OCI-M2 (cell line): ENCODE measurements at regions not wholly inside any gene's neighbourhood (a gene's known extent, or its start where the extent isn't known, plus 50 kb on each side); places are given as distances from the start of the nearest gene placed in this dataset.

Source experiments
- DNase-seq: peaks from one replicate; lab custom pipeline; 2025; ENCODE audit not compliant: unreplicated experiment; lab: John Stamatoyannopoulos, UW

DNA sequence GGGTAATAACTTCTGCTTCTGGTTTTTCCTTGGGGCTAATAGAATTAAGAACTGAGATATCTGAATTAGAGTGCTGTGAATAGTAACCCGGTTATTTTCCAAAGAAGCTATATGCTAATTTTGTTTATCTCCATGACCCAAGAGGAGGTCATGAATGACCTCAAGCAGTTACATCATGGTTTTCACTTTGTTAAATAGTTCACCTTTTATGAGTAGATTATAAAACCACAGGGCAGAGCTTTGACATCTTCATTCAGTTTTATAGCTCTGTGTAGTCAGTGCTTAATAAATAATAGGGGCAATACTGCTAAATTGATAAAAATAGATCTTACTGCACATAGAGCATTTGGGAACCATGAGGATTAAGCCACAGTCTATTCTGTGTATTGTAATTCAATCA lies 462.2 kb downstream of the LRIG3 start:
- no peak for DNase-seq

DNA sequence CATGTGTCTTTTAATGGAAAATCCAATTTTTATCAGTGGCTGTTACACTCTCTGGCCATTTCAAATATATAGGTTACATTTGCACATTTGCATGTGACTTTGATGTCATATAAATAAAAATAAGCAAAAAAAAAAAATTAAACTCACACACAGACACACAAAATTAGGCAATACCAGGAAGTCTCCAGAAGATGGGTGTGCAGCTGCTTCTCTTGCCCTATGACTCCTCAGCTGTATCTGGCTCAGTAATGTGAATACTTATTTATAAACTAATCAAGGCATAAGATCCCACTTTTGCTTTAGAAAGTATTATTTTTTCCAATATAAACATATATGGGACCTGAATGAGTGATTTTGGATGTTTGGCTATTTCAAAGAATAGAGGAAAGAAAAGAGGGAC lies 461.1 kb downstream of the LRIG3 start:
- DNase-seq: no peak

DNA sequence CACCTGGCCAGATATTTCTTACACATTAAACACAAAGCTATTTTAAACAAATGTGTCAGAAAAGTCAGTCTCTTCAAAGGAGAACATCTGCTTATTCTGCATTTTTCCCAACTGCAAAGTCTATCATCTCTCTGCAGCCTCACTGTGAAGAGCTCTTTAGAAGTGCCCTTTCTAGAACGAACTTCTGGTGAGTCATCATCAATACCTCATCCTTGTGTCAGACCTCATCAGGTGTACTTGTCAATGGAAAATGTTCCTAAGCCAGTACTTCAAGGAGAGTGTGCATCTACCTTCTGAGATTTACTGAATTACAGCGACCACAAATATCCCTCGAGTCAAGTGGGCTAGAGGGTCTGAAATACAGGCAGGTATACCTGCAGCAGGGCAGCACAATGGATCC lies 457.3 kb downstream of the LRIG3 start:
- no peak for DNase-seq

DNA sequence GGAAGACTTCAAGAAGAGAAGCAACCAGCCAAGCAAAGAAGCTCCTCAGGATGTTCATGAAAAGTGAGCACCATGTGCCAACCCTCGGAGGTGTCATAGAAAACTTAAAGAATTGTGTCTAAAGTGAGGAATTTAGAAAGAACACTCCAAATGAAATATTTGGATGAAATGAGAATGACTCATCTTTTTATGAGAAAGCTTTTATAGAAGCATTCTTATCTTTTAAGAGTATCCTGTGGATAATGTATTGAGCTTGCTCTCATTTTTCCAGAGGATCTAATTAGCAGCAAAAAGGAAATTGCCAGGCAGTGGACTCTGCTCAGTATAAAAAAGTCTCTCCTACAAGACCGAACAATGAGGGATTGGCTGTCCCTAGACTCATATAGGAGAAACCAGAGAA lies 454.9 kb downstream of the LRIG3 start:
- DNase-seq: no peak

DNA sequence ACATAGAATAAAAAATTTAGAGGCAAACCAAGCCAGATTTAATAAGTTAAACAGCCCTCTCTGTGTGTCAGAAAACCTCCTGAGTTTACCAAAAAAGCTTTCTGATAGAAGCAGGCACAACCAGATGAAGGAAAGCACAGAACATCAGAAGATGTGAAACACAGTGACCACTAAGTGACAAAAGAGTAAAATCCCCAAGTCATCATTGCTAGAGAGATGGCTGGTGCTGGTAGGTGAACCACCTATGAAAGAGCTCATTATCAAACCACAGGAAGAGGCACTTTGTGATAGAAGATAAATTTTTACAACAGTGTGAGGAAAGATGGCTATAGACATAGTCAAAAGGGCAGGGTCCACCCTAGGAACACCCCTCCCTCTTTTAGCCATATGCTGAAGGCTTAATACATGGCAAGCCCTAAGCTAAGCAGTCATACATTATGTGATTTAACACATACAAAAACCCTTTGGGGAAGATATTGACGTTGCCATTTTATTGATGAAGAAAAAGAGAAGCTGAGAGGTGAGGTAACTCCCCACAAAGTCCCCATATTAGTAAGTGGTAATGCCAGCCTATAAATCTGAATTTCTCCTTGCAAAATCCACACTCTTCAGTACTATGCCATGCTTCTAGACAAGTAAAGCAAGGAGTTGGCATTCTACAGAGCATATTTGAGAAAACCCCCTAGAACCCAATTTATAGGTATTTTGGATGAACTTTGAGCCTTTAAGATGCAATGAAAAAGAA lies 449.9 kb downstream of the LRIG3 start:
- DNase-seq: no peak

DNA sequence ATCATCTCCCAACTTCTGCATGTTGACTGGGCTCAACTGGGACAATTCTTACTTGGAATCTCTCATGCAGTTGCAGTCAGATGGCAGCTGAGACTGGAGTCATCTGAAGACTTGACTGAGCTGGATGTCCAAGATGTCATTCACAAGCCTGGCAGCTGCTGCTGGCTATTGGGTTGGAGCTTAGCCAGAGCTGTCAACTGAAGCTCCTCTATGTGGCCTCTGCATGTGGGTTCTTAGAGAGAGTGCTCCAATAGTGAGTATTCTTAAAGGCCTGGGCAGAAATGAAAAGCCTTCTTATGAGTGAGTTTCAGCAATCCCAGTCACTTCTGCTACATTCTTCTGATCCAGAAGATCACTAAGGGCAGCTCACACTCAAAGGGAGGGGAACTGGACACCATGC lies 440.9 kb downstream of the LRIG3 start:
- no peak for DNase-seq

DNA sequence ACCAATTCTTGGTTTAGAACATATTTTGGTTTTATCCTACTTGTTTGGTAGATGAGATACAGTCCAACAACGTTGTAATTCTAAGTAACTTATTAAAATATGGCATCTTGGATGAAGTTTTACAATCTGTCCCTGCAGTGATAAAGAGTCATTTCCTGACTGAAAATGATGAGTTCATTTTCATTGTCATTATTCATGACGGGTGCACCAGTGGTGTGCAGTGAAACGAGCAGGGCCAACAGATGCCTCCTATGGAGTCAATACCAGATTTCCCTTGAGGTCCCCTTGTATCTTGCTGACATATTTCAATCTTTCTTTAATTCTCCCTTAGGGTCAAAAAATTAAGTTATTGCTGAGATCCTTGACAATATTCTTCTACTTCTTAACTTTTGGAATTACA lies 438.5 kb downstream of the LRIG3 start:
- DNase-seq: no peak

DNA sequence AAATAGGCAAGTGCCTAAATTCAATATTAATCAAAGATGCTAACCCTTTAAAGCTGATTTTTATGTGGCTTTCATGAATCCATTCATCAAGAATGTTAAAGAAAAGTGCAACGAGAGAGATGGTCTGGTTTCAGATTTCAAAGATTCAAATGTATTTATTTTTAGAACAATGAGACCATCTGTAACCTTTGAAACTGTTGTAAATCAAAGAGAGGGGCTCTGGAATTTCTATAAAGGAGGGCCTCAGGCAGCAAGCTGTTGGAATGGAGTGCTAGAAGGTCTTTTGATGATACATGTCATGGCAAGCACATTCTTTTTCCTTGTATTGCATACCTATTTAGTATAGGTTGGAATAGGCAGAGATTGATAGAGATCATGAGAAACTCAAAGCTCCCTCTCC lies 433.0 kb downstream of the LRIG3 start:
- no peak for DNase-seq

DNA sequence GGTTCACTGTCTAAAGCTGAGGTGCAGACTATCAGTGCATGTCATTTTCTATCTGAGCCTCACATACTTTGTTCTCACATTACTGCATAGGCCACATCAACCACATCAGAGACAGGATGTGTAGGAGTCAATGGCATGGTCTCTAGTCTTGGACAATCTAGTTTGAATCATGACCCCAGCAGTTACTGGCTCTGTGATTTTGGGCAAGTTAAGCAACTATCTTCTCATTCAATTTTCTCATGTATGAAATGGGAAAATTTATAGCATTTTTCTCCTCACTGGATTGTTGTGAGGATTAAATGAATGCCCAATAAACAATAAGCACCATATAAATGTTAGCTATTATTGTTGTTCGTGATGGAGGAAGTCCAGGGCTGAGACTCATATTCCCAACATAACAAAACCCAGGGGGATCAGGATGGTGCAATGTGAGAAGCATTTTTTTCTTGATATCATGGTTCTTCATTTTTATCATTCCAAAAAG lies 432.6 kb downstream of the LRIG3 start:
- no peak for DNase-seq

DNA sequence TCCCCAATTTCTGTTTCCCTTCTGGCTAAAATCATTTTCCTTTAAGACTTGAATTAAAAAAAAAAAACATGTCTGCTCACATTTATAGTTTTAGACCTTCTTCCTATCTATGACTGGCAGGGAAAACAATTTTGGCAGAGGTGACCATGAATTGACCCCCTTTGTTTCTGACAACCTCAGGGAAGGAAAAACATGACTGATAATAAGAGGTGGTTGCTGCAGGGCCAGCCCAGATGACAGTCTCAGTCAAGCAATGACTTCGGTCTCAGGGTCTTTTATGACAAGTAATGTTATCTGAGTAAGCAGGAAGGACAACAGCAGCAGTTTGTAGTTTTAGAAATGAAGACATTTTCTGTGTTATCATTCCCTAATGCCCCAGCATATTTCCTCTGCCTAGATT lies 430.9 kb downstream of the LRIG3 start:
- DNase-seq: no peak

DNA sequence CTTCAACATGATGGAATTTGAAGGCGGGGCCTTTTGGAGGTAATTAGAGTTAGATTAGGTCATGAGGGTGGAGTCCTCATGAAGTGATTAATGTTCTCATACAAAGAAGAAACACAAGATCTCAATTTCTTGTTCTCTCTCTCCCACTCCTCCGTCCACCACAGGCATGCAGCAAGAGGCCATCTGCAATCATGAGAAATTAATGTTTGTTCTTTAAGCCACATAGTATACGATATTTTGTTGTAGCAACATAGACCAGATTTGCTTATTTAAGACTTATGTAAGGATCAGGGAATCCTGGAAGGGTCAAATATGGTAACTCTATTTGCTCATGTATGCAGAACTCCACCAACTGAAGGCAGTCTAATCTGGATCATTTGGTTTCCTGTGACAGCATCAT lies 429.0 kb downstream of the LRIG3 start:
- DNase-seq: no peak

DNA sequence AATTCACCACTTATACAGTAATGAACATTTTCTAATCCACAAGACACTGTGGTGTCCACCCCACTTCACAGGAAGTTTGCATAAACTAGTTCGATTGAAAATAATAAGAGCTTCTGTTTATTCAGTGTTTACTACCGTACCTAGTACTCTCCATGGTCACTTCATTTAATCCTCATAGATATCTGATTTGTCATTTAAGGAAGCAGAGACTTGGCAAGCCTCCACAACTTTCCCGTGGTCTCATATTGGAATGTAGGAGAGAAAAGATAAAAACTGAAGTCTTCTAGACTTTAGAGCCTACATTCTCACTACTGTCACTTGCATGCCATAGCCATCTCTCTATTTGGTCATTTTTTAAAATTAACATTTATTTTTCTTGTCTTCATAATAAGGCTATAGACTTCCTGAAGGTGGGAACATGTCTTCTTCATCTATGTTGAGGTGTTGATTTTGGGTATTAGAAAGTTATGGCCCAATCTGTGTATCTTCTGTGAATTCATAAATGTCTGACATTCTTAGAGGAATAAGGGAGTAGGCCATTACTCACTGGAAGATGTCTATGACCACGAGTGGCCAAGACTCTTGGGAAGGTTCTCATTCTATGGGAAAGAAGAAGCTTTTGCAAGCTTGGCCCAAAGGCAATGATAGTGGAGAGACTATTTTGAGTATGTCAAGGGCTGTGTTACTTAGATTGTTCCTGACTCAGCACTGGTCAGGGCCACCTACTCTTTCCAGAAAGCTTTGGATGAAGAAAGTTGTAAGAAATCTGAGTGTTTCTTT lies 423.7 kb downstream of the LRIG3 start:
- DNase-seq: no peak

DNA sequence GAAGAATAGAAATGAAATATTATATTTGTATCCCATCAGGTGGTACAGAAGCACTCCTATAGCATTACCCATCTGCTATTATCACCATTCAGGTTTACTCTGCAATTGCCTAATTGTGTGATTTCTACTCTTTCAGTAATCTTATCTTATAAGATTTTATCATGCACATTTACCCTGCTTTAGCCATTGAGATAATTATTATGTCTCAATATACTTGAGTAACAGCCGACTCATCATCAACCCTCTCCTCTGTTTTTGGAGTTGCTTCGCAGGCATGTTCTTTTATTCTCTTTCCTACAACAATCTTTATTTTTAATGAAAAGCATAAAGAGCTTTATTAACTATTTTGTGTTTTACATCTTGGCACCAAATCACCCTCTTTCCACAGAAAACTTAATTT lies 419.9 kb downstream of the LRIG3 start:
- DNase-seq: no peak

DNA sequence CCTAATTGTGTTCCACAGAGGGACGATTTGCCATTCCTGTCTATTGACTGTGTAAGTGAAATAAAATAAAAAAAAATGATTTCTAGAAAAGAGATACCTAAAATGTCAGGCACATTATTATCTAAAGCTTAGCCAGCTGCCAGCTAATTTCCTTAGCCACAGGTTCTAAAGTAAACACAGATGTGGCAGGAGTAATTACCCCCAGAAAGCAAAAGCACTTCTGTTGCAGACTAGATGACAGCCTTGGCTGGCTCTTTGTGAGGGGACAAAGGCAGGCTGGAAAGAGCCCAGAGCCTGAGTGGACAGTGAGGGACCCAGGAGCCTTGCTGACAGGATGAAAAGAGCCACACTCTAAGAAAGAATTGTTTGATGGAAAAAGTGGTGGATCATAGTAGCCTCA lies 418.1 kb downstream of the LRIG3 start:
- no peak for DNase-seq

DNA sequence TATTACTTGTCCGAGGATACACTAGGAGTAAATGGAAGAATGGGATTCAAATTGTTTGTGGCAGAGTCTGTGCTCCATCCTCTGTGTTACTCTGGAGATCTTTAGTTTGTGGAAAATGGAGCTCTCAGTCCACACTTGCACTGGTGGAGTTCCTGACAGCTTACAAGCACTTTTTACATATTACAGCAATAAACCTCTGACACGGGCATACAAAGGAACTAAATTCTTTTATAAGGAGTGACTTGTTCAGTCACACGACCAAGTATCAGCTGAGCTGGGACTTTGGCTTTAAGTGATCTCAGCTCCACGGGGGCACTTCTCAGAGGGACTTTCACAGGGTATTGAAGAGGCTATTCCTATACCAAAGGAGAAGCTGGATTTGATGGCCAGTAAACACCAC lies 417.5 kb downstream of the LRIG3 start:
- DNase-seq: no peak

DNA sequence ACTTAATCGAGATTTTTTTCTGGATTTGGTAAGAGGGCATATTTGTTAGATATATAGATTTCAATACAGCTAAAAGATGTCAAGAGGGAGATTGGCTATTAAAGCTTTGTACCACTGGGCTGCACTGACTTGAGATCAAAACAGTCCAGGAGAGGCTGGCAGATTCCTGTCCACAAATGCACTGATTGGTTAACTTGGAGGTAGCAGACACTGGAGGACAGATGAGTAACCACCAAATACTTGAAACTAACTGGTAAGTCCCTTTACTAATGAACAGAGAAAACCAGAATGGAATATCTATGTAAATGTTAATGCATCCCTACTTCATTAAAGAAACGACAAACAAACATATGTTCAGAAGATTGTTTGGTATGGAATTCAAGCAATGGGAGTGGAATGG lies 416.6 kb downstream of the LRIG3 start:
- DNase-seq: no peak

DNA sequence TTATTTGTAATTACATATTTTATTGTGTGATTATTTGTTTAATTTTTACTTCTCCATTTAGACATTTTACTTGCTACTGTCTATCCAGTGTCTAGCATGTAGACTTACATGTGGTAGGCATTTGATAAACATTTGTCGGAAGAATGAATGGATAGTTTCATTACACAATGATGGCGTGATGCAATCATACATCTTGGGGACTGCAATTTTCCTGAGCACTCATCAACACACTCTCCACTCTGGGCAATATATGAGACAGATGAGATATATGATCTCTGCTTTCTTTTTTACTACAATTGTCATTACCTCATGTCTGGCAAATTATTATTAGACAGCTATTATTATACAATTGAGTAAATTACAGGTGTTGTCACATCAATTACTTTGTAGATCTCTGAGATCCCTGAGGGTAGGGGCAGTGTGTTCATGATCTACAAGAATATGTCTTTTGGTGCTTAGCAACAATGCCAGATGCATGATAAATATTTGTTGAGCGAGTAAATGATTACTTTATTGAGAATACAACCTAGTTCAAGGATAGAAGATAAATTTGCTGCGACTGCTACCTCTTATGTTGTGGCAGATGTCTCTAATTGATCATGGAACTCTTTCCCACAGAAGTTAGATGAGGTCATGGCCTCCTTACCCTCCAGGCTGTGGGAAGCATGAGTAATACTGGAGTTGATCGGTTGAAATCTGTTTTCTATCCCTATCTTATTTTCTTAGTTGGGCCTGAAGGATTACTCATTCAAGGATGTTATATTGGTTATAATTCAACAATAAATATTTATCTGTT lies 416.0 kb downstream of the LRIG3 start:
- no peak for DNase-seq

DNA sequence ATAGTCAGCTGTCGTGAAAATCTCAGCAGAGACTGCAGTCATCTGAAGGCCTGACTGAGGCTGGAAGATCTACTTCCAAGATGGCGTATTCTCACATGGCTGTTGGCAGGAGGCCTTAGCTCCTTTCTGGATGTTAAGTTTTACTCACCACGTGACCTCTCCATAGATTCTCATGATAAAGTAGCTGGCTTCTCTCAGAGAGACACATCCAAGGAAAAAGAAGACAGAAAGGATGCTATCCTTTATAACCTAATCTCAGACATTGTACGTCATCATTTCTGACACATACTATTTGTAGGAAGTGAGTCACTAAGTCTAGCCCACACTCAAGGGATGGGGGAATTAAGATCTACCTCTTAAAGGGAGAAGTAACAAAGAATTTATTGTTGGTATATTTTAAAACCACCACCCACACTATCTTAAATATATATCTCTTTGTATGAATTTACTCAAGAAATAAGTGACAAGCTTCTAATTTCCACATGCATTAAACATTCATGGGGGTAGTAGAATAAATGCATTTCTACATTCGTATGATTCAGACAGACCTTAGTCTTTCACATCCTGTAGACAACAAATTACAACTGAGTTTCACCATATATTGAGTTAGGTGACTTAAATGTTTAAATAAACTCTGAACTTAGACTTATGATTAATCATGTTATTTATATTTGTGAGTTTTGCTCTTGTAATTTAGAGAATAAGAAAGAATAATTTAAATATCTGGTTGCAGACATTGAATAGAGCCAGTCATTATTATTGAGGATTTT lies 411.0 kb downstream of the LRIG3 start:
- DNase-seq: no peak

DNA sequence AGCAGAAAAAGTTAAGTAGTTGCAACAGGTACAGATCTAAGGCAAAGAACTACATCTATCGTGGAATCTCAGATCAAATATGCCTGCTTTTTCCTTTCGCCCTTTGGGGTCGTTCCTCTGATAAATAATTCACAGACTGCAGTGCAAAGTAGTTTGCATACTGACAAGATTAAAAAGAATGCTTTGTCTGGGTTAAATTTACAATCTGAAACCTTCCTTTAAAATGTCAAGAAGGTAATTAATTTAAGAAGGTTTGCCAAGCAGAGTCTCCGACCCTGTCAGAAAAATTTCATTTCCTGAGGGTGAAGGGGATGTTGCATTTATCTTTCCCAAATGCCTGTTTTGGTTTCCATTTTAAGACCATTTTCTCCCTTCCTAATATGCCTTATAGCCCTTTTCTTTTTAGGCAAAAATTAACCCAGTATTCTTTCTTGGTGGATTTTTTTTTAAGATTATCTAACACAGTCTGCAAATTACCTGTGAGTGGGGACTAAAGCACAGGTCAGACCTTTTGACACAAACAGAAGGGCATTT lies 406.9 kb downstream of the LRIG3 start:
- DNase-seq: no peak

DNA sequence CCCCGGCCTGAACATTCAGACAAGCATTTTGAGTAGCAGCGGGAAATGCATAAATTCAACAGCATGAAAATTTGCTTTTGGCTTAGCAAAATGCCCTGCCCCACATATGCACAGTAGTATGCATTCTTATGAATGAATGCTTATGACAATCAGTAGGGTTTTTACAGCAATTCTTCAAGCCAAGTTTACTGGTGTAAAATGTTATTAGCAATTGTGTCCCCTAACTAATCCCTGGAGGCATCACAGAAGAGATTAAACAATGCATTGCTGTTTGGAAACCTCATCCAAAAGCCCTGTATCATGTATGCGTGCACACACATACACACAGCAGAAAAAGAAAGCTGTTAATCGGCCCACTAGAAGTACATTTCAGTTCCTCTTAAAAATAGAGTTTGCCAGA lies 406.5 kb downstream of the LRIG3 start:
- no peak for DNase-seq

DNA sequence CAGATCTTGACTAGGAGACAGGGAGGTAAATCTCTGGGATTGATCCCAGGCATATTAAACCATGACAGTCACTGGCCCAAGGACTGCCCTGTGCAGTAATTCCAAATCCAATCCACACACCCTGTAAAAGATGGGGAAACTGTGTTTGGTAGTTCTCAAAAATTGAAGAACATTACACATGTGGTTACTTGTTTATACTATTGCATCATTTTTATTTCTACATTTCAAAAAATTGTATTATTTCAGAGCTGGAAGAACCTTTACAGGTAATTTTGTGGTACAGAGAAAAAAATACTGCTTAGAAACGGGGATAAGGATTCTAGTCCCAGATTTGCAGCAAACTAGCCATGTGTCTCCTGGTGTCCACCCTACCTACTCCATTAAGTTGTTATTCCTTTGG lies 400.5 kb downstream of the LRIG3 start:
- no peak for DNase-seq
